ENCODE measurements at regions not wholly inside any gene's neighbourhood (a gene's known extent, or its start where the extent isn't known, plus 50 kb on each side); places are given as distances from the start of the nearest gene placed in this dataset.
A peak's percentile ranks its signal among the peaks of the same experiment; 100 is the strongest.

GRCh38 chr4:41428601-41429279 is 109.2 kb upstream of the LIMCH1 start:
- DNase-seq: no peak

DNA sequence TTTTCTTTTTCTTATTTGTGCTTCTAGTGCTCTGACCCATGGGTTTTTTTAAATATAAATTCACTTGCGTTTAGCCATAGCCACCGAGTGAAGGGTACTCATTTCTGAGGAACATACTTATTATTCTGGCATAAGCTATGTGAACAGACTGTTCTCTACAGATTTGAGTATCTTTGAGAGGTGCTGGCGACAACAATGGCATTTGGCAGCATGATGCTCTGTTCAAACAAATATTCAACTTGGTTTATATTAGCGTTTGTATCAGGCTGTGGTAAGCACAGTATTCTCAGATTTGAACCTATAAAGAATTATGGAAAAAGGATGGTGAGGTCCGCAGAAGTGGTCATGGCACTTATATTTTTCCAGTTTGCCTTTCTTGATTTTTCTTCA is 108.7 kb upstream of the LIMCH1 start:
- no peak for DNase-seq

- DNase-seq: peak; percentile 51
Measured at GRCh38 chr4:41430792-41431191, 107.2 kb upstream of the LIMCH1 start.

DNA sequence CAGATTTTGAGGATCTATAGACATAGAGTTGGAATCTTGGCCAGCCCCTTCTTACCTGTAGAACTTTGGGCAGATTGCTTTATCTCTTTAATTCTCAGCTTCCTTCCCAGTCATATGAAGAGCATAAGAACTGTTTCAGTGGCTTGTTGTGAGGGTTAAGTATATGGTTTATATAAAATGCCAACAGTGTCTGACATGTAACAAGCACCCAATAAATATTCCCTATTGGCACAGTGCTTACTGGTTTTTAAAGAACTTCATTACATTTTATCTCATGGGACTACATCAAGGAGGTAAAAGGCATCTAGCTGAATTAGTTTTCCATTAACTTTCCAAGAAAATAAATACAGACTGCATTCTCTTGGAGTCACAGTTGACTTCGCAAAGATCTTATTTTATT is 106.7 kb upstream of the LIMCH1 start:
- DNase-seq: no peak

- no peak for DNase-seq
Measured at GRCh38 chr4:41432219-41432618, 105.7 kb upstream of the LIMCH1 start.

DNA sequence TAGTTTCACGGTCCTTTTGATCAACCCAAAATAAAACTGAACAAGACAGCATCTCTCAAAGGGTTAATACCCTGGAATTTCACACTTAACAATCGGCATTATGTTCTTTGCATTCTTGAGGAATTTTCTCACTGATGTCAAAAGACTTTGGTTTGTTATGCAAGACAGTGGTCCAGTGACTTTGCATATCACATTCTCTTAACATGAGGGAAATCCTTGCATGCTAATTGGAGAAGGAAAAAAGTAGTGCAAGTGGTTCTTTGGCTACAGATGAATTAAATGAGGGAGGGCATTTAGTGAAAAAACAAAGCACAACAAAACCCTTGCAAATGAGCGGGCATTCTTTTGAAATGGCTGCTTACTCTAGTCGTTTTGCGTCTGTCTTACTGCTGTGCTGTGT is 105.1 kb upstream of the LIMCH1 start:
- DNase-seq: peak; percentile 91

DNA sequence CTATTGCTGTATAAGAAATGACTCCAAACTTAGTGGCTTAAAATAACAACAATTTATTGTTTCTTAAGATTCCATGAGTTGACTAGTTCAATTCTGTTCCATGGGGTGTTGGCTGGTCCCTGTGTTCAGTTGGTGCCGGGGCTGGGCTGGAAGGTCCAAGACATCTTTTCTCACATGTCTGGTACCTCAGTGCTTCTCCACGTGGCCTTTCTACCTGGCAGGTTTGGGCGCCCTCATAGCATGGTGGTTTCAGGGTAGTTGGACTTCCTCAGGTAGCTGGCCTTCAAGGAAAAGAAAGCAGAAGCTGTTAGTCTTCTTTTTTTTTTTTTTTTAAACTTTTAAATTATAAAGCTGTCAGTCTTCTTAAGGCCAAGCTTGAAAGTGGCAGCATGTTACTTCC is 104.6 kb upstream of the LIMCH1 start:
- DNase-seq: no peak

GRCh38 chr4:41435510-41435909 is 102.4 kb upstream of the LIMCH1 start:
- no peak for DNase-seq

DNA sequence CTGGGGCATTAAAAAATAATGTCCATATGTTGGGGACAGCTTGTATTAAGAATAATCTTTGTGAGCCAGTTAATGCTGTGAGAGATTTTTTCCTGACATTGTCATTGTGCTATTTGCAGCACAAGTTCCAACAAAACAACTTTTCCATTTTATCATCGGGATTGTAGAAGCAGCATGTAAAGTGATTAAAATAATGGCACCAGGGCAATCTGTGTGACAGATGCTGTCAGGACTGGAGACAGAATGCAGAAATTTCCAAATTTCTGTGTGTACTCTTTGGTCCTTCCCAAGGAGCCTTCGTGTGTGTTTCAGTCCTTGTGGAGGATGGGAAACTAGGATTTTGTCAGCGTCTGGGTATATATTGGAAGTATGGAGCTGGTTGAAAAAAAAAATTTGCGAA is 101.5 kb upstream of the LIMCH1 start:
- DNase-seq: no peak

DNA sequence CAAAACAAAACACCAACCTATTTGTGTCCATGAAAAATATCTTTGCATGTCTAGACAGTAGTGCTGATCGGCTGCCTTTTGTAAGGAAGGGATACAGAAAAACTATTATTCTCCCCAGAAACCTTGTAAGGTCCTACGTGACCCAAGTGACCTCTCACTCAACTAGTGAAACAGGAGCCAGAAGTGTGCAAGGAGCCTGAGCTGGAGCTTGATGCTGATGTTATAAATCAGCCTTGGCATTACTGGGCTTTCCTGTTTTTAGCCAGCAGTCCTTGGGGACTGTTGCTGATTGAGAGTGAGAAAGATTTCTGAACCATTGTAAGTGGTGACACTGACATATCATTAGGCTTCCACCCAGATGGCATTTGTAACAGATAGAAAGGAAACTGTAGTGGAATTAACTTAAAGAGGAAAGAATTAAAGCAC is 100.8 kb upstream of the LIMCH1 start:
- no peak for DNase-seq

DNA sequence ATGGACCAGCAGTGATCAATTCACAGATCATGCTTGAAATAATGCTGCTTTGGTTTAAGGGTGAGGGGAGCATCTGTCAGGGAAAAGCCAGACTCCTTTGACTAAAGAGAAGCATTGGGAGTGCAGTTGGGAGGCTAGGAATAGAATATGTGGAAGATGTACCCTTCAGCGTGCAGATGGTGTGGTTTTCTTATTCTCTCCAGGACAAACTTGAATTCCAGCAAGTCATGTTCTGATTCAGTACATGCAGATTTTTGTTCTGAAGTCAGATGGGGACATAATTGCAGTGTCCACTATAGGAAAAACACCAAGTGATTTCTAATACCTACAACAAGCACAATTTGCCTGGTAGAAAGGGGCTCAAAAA is 99.0 kb upstream of the LIMCH1 start:
- no peak for DNase-seq

- DNase-seq: no peak
Measured at GRCh38 chr4:41442810-41443209, 95.1 kb upstream of the LIMCH1 start.

GRCh38 chr4:41443340-41444079 is 94.4 kb upstream of the LIMCH1 start:
- DNase-seq: no peak

GRCh38 chr4:41446391-41446790 is 91.6 kb upstream of the LIMCH1 start:
- no peak for DNase-seq

DNA sequence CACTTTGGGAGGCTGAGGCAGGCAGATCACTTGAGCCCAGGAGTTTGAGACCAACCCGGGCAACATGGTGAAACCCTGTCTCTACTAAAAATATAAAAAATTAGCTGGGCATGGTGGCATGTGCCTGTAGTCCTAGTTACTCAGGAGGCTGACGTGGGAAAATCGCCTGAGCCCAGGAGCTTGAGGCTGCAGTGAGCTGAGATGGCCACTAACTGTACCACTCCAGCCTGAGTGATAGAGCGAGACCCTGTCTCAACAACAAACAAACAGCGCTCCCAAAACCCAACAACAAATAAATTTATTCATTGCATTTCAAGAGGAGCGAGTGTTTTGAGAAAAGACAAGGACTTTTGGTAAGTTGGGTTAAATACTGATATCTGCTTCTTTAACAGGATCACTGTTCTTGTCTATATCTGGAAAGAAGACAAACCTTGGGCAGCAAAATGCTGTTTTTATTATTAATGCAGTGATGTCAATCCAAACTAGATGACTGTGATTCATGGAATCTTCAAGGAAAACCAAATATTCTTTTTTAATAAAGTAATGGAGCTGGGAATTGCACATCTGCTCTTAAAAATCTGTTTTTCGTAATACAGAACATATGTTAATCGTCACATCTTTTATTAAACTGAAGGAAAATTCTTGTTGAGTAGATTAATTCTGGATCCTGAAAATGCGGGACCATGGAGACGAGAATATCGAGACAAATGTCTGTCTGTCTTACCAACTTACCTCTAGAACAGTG is 90.8 kb upstream of the LIMCH1 start:
- no peak for DNase-seq

GRCh38 chr4:41448934-41449333 is 89.0 kb upstream of the LIMCH1 start:
- no peak for DNase-seq

DNA sequence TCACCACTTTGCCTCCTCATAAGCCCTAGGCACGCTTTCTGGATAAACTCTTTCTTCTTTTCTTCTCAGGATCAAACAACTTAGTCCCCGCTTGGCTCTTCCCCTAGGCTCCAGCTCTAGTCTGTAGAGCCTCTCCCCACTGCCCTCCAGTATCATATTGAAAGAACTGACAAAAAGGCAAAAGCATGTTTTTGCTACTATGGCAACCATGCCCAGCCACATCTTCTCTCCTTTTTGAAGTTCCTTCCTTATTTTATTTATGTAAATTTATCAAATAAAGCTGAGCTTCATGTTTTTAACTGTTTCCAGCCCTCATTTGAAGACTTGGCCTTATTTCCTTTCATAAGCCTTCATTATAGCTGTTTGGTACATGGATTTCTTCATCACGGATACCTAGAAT is 86.0 kb upstream of the LIMCH1 start:
- DNase-seq: no peak

GRCh38 chr4:41452484-41453225 is 85.3 kb upstream of the LIMCH1 start:
- DNase-seq: no peak

DNA sequence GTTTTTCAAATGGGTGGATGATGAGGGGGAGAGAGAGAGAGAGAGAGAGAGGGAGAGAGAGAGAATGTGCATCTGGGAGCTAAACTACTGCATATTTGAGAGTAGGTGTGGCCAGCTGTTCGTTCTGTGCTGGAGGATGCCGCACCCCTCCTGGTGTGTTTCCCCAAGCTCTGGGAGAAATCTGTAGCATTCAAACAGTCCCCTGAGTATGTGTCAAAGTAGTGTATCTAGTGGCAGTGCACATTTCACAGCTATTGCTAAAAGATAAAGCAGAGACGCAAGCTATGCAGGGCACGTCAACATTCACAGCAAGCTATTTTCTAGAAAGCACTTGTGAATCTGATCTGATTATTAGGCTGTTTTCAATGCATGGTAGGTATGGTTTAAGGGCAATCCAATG is 83.5 kb upstream of the LIMCH1 start:
- DNase-seq: no peak

DNA sequence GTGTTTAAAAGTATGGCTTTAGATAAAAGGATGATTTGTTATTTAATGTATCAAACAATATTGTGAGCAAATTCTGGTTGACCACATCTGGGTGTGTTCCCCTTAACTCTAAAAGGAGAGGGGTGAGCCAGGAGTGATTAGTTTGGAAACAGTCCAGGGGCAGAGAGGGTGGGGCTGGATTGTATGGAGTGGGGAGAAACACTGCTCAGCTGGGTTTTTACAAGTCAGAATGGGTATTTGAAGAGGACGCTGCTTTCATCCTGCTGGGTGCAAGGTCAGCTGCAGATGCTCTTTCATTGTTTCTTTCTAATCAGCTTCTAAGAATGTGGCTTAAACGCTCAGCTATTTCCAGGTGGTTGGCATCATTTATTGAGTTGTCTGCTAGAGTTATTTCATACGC is 82.8 kb upstream of the LIMCH1 start:
- DNase-seq: no peak

DNA sequence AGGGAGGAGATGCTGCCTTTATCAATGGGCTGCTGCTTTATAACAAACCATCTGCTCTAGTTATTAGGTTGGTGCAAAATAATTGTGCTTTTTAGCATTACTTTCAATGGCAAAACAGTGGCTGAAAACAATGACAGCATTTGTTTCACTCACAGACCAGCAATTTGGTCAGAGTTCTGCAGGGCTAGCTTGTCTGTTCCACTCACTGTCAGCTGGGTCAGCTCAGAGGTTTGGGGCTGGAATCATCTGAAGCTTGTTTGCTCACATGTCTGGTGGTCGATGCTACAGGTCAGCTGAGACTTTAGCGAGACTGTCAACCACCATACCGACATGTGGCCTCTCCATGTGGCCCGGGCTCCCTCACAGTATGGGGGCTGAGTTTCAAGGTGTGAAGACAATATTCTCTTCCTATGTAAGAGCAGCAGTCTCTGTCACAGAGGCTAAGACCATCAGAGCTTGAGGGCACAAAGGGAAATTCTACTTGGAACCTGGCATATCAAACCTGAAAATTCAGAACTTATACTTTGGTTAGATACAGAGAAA is 81.3 kb upstream of the LIMCH1 start:
- no peak for DNase-seq

DNA sequence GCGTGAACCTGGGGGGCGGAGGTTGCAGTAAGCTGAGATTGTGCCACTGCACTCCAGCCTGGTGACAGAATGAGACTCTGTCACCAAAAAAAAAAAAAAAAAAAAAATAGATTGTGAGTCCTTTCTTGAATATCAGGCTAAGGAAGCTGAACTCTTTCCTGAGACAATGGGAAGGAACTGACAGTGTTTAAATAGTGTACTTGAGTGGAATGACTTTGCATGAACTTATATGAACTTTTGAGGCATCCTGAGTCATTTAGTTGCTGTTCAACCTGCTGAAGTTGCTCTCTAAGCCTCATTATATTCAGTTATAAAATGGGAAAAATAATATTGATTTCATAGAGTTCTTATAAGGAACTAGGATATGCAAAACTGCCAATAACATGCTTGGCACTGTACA is 79.3 kb upstream of the LIMCH1 start:
- DNase-seq: no peak

DNA sequence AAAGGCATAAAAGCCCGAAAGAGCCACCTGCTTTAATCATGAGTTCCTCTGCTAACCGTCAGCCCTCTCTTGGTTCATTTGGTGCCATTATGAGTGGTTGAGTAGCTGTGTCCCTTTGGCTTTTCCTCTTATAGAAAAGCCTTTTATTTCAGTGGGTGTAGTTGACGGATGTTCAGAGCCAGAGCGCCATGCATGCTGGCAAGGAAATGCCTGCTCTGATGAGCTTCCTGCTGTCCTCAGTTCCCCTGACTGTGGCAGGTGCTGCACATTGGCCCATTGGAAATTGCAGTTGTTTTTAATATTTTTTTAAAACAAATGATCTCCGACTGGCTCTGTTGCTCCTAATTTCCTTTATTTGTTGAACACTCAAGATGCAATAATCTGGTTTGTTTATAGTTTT is 77.3 kb upstream of the LIMCH1 start:
- DNase-seq: no peak
